ENCODE measurements at regions not wholly inside any gene's neighbourhood (a gene's known extent, or its start where the extent isn't known, plus 50 kb on each side); places are given as distances from the start of the nearest gene placed in this dataset.

DNA sequence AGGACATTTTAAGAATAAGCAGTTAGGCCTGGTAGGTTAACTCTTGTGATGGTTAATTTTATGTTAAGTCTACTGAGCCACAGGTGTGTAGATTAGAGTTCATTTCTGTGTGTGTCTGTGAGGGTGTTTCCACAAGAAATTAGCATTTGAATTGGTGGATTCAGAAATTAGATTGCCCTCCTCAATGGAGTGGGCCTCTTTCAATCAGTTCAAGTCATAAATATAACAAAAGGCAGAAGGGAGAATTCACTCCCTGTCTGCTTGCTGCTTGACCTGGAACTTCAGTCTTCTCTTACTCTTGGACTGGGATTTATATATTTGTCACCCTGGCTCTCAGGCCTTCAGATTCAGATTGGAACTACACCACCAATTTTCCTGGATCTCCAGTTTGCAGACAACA, 55.3 kb upstream of the POM121L12 start:
- TF ChIP-seq, protein P1, sequence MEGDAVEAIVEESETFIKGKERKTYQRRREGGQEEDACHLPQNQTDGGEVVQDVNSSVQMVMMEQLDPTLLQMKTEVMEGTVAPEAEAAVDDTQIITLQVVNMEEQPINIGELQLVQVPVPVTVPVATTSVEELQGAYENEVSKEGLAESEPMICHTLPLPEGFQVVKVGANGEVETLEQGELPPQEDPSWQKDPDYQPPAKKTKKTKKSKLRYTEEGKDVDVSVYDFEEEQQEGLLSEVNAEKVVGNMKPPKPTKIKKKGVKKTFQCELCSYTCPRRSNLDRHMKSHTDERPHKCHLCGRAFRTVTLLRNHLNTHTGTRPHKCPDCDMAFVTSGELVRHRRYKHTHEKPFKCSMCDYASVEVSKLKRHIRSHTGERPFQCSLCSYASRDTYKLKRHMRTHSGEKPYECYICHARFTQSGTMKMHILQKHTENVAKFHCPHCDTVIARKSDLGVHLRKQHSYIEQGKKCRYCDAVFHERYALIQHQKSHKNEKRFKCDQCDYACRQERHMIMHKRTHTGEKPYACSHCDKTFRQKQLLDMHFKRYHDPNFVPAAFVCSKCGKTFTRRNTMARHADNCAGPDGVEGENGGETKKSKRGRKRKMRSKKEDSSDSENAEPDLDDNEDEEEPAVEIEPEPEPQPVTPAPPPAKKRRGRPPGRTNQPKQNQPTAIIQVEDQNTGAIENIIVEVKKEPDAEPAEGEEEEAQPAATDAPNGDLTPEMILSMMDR (IDR thresholded peaks at IDR 0.05; ENCODE audit: insufficient read depth, low read depth, low read length), result no peak
- no peak for TF ChIP-seq EZH2 (IDR thresholded peaks at IDR 0.05; ENCODE audit: insufficient read depth, low read length)

Measured in astrocyte (in vitro differentiated cells and primary cell).